ENCODE measurements at regions not wholly inside any gene's neighbourhood (a gene's known extent, or its start where the extent isn't known, plus 50 kb on each side); places are given as distances from the start of the nearest gene placed in this dataset.

DNA sequence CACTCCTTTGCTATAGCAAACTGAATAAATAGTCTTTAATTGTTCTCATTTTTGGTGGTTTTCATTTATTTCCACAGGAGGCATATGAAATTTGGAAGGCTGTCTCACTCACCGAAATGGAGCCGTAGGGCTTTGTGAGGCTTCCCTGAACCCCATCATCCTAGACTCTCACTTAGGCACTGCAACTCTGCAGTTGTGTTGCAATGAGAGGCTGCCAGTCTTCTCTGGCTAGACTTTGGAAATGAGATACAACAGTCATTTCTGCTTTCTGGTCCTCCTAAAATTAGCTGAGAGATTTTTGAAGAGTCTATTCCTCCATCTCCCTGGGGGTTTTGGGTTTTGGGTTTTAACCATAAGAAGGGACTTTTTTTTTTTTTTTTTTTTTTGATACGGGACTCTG is 146.5 kb downstream of the SH3BGRL start:
- H3K4me3 ChIP-seq (ENCODE audit: low read depth, low read length): no peak overlapping the region
- no peak for DNase-seq (ENCODE audit: low read depth)
- TF ChIP-seq, protein P1, sequence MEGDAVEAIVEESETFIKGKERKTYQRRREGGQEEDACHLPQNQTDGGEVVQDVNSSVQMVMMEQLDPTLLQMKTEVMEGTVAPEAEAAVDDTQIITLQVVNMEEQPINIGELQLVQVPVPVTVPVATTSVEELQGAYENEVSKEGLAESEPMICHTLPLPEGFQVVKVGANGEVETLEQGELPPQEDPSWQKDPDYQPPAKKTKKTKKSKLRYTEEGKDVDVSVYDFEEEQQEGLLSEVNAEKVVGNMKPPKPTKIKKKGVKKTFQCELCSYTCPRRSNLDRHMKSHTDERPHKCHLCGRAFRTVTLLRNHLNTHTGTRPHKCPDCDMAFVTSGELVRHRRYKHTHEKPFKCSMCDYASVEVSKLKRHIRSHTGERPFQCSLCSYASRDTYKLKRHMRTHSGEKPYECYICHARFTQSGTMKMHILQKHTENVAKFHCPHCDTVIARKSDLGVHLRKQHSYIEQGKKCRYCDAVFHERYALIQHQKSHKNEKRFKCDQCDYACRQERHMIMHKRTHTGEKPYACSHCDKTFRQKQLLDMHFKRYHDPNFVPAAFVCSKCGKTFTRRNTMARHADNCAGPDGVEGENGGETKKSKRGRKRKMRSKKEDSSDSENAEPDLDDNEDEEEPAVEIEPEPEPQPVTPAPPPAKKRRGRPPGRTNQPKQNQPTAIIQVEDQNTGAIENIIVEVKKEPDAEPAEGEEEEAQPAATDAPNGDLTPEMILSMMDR (IDR thresholded peaks at IDR 0.05; ENCODE audit: insufficient read depth, low read depth, low read length, missing control alignments): no peak

DNA sequence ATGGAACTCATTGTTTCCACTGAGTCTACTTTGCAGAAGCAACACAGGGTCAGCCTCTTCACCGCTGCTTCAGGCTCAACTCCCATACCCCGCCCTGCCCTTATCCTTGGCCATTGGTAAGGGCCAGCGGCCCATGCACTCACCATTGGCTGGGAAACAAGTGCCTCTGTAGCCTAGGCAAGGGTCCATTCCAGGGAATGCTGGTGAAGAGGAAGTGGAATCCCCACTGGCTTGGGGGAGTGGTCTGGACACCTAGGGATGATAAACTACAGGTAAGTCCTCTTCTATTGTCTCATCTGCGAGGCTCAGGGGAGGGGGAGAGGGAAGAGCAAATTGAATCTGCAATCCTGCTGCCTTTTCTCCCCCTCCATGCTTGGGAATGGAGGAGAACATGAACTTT is 153.1 kb downstream of the SH3BGRL start:
- H3K4me3 ChIP-seq (ENCODE audit: low read depth, low read length): no peak overlapping the region
- TF ChIP-seq, protein P1 (IDR thresholded peaks at IDR 0.05; ENCODE audit: insufficient read depth, low read depth, low read length, missing control alignments): no peak
- DNase-seq (ENCODE audit: low read depth): no peak

DNA sequence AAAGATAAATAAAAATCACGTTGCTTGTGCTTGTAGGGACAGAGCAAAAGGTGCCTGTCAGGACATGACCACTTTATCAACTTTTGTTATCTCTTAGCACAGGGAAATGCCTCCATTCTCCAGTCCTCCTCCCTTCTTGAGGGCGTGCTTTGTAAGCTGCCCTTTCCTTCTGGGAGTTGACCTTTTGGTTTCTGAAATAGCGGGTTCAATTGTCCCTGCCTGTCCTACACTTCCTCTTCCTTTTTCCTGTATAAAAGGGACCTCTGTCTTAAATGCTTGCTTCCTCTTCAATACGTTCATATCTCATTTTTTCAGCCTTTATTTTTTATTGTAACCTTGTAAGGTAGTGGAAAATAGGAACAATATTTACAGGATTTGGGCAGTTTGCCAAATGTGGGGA is 153.5 kb downstream of the SH3BGRL start:
- no peak overlapping the region for H3K4me3 ChIP-seq (ENCODE audit: low read depth, low read length)
- TF ChIP-seq, protein P1 (IDR thresholded peaks at IDR 0.05; ENCODE audit: insufficient read depth, low read depth, low read length, missing control alignments): no peak
- DNase-seq (ENCODE audit: low read depth): no peak

DNA sequence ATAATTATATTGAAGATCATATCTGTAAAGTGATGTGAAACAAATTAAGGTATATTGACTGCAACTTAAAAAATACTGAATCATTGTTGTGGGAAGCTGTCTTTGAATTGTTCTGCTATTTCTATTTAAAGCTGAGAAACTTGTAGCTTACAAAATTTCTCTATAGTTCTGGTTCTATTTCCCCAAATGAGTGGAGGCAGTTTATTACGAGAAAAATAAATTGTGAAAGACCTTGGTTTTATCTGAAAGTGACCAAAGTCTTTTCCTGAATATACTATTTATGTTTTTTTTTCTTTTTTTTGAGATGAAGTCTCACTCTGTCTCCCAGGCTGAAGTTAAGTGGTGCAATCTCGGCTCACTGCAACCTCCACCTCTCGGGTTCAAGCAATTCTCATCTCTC is 165.4 kb downstream of the SH3BGRL start:
- no peak overlapping the region for H3K4me3 ChIP-seq (ENCODE audit: low read depth, low read length)
- TF ChIP-seq, protein P1 (IDR thresholded peaks at IDR 0.05; ENCODE audit: insufficient read depth, low read depth, low read length, missing control alignments): no peak
- DNase-seq (ENCODE audit: low read depth): no peak

DNA sequence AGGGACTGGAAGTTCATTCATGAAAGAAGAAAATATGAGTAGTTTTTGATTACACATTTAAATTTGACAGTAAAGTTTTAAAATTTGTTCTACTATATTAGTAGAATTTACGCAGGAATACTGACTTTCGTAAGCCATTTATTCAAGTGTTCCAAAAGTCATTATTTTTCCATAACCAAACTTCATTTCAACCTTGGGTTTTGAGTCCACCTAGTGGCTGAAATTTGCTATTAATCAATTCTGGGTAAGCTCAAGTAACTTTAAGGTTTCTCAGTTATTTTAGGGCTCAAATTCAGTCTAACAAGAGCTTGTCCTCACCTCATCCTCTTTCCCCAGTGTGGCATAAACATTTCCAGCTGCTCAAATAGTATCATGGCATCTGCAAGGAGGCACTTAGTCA is 175.4 kb downstream of the SH3BGRL start:
- TF ChIP-seq, protein P1 (IDR thresholded peaks at IDR 0.05; ENCODE audit: insufficient read depth, low read depth, low read length, missing control alignments): peak; percentile 30
- peak; percentile 13 for DNase-seq (ENCODE audit: low read depth)
- no peak overlapping the region for H3K4me3 ChIP-seq (ENCODE audit: low read depth, low read length)

DNA sequence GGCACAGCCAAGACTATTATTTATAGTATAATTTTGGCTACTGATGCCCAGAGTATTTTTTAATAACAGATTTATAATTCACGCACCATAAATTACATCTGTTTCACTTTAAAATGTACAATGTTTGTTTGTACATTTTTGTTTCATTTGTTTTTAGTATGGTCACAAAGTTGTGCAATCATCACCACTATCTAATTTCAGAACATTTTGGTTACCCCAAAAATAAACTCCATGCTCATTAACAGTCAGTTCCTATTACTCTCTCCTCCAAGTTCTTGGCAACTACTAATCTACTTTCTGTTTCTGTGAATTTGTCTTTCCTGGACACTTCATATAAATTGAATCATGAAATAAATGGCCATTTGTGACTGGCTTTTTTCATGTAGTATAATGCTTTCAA is 176.7 kb downstream of the SH3BGRL start:
- H3K4me3 ChIP-seq (ENCODE audit: low read depth, low read length): no peak overlapping the region
- TF ChIP-seq, protein P1 (IDR thresholded peaks at IDR 0.05; ENCODE audit: insufficient read depth, low read depth, low read length, missing control alignments): no peak
- DNase-seq (ENCODE audit: low read depth): no peak

DNA sequence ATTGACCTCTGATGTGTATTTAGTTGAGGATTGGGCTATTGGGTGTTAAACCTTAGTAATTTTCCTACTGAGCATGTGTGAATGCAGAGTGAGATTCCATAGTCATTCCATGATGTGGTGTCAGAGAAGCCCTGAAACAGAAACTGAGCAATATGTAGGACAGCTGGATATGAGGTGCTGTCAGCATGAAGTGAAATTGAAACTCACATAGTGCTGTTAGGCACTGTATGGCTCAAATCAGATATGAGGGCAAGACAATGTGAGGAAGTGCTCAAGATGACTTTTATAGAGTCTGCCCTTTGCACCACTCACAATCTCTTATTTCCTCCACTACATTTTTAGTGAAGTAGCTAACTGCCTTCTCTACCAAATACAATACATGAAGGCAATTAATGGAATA is 188.3 kb downstream of the SH3BGRL start:
- TF ChIP-seq, protein P1 (IDR thresholded peaks at IDR 0.05; ENCODE audit: insufficient read depth, low read depth, low read length, missing control alignments): no peak
- DNase-seq (ENCODE audit: low read depth): peak; percentile 21
- H3K4me3 ChIP-seq (ENCODE audit: low read depth, low read length): no peak overlapping the region
